Breast epithelium (tissue), 3 donors: ENCODE measurements at regions not wholly inside any gene's neighbourhood (a gene's known extent, or its start where the extent isn't known, plus 50 kb on each side); places are given as distances from the start of the nearest gene placed in this dataset.
"Not testable (repeated sequence)": the region's sequence is repeated elsewhere in the genome, so short reads cannot be mapped to it uniquely, and the experiment has no call there.

Source experiments
- POLR2A ChIP-seq: fragments of 450-650 bp; IDR thresholded peaks from one replicate; pipeline ENCODE4 v1.6.1; 2016; ENCODE audit warnings: antibody characterized with exemption, mild to moderate bottlenecking, moderate library complexity
- POLR2AphosphoS5 ChIP-seq, 3 donors: sonication (generic); formaldehyde crosslinking; IDR thresholded peaks; one replicate each; pipeline ENCODE4 v1.6.1; 2017; ENCODE audit warnings: antibody characterized with exemption in 3 of 3
- TF ChIP-seq, protein P1 (sequence below), 3 donors: fragments of 450-650 bp; IDR thresholded peaks; one replicate each; pipeline ENCODE4 v1.5.1; 2016 to 2017; ENCODE audit warnings: antibody characterized with exemption in 3 of 3, mild to moderate bottlenecking in 3 of 3, moderate library complexity in 3 of 3

DNA sequence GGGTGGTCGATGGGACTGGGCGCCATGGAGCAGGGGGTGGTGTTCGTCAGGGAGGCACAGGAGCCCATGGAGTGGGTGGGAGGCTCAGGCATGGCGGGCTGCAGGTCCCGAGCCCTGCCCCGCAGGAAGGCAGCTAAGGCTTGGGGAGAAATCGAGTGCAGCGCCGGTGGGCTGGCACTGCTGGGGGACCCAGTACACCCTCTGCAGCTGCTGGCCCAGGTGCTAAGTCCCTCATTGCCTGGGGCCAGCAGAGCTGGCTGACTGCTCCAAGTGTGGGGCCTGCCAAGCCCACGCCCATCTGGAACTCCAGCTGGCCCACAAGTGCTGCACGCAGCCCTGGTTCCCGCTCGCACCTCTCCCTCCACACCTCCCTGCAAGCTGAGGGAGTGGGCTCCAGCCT, 1009.6 kb downstream of the TMTC2 start:
- TF ChIP-seq, protein P1, sequence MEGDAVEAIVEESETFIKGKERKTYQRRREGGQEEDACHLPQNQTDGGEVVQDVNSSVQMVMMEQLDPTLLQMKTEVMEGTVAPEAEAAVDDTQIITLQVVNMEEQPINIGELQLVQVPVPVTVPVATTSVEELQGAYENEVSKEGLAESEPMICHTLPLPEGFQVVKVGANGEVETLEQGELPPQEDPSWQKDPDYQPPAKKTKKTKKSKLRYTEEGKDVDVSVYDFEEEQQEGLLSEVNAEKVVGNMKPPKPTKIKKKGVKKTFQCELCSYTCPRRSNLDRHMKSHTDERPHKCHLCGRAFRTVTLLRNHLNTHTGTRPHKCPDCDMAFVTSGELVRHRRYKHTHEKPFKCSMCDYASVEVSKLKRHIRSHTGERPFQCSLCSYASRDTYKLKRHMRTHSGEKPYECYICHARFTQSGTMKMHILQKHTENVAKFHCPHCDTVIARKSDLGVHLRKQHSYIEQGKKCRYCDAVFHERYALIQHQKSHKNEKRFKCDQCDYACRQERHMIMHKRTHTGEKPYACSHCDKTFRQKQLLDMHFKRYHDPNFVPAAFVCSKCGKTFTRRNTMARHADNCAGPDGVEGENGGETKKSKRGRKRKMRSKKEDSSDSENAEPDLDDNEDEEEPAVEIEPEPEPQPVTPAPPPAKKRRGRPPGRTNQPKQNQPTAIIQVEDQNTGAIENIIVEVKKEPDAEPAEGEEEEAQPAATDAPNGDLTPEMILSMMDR (IDR thresholded peaks at IDR 0.05), result not testable (repeated sequence)
- not testable (repeated sequence) for TF ChIP-seq POLR2AphosphoS5 (IDR thresholded peaks at IDR 0.05); POLR2A
